ENCODE measurements at regions not wholly inside any gene's neighbourhood (a gene's known extent, or its start where the extent isn't known, plus 50 kb on each side); places are given as distances from the start of the nearest gene placed in this dataset.

GRCh38 chr5:51472472-51472871 is 89.2 kb downstream of the ISL1 start:
- no peak overlapping the region for H3K4me2 ChIP-seq (ENCODE audit: low read length)
- no peaks in the 10 kb centered on the region for H4K20me1 ChIP-seq (ENCODE audit: insufficient read depth)
- no peaks in the 10 kb centered on the region for H3K27me3 ChIP-seq (ENCODE audit: insufficient read depth, low read depth, low read length)
- no peaks in the 10 kb centered on the region for H3K9me2 ChIP-seq (ENCODE audit: insufficient read depth, low read length)
- no peaks in the 10 kb centered on the region for H3K79me2 ChIP-seq (replicated peaks; ENCODE audit: insufficient read depth, low read length)
- no peak overlapping the region for H3K4me3 ChIP-seq (ENCODE audit: low read length)
- H3K9ac ChIP-seq (ENCODE audit: low read length), result no peak overlapping the region
- no peaks in the 10 kb centered on the region for H3F3A ChIP-seq (ENCODE audit: insufficient read depth, low read length, poor library complexity, severe bottlenecking)
- H3K9me3 ChIP-seq (ENCODE audit: low read length), result no peaks in the 10 kb centered on the region
- no peaks in the 10 kb centered on the region for H3K36me3 ChIP-seq (ENCODE audit: insufficient read depth, low read length)
- no peak for TF ChIP-seq RAD21 (conservative IDR thresholded peaks at IDR 0.05)
- TF ChIP-seq MXI1 (conservative IDR thresholded peaks at IDR 0.05; ENCODE audit: poor library complexity, severe bottlenecking), result no peak
- TF ChIP-seq POLR2AphosphoS5 (IDR thresholded peaks at IDR 0.05), result no peak
- no peak for TF ChIP-seq EP300 (conservative IDR thresholded peaks at IDR 0.05; ENCODE audit: poor library complexity, severe bottlenecking)
- no peak for TF ChIP-seq EZH2 (IDR thresholded peaks at IDR 0.05; ENCODE audit: borderline replicate concordance, insufficient read depth, low read length, poor library complexity, severe bottlenecking)
- H2AFZ ChIP-seq (ENCODE audit: low read depth, low read length), result no peak overlapping the region
- H3K27ac ChIP-seq (ENCODE audit: low read length), result no peak overlapping the region

DNA sequence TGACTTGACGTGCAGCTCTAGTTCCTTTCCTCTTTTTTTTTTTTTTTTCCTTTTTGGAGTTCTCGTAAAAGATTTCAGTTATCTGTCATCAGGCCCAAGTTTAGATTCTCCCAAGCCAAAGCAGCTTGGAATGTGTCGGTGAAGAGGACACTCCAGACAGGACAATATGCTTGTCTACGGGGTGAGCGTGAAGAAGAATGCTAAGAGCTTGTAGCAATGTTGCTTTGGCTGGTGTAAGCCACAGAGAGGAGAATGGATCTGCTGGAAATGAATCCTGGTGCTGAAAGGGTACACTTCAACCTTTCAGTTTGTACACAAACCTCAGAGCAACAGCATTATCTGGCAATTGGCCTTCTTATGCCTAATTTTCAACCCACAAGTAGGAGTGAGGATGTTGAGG is 92.4 kb downstream of the ISL1 start:
- no peak overlapping the region for H3K27ac ChIP-seq (ENCODE audit: low read length)
- H2AFZ ChIP-seq (ENCODE audit: low read depth, low read length), result no peak overlapping the region
- H3K4me2 ChIP-seq (ENCODE audit: low read length), result no peak overlapping the region
- H3F3A ChIP-seq (ENCODE audit: insufficient read depth, low read length, poor library complexity, severe bottlenecking), result no peaks in the 10 kb centered on the region
- H3K4me3 ChIP-seq (ENCODE audit: low read length), result no peak overlapping the region
- no peaks in the 10 kb centered on the region for H3K9me2 ChIP-seq (ENCODE audit: insufficient read depth, low read length)
- TF ChIP-seq EZH2 (IDR thresholded peaks at IDR 0.05; ENCODE audit: borderline replicate concordance, insufficient read depth, low read length, poor library complexity, severe bottlenecking) (no peak), RAD21 (conservative IDR thresholded peaks at IDR 0.05) (no peak), EP300 (conservative IDR thresholded peaks at IDR 0.05; ENCODE audit: poor library complexity, severe bottlenecking) (no peak), MXI1 (conservative IDR thresholded peaks at IDR 0.05; ENCODE audit: poor library complexity, severe bottlenecking) (no peak), SMC3 (conservative IDR thresholded peaks at IDR 0.05; ENCODE audit: poor library complexity) (no peak), TAF1 (IDR thresholded peaks at IDR 0.05; ENCODE audit: low read depth) (no peak), POLR2AphosphoS5 (IDR thresholded peaks at IDR 0.05) (no peak)
- H4K20me1 ChIP-seq (ENCODE audit: insufficient read depth), result no peaks in the 10 kb centered on the region
- H3K27me3 ChIP-seq (ENCODE audit: insufficient read depth, low read depth, low read length), result no peaks in the 10 kb centered on the region
- H3K9ac ChIP-seq (ENCODE audit: low read length), result no peak overlapping the region
- no peaks in the 10 kb centered on the region for H3K36me3 ChIP-seq (ENCODE audit: insufficient read depth, low read length)
- H3K79me2 ChIP-seq (replicated peaks; ENCODE audit: insufficient read depth, low read length), result no peaks in the 10 kb centered on the region
- no peaks in the 10 kb centered on the region for H3K9me3 ChIP-seq (ENCODE audit: low read length)

- TF ChIP-seq TAF1 (IDR thresholded peaks at IDR 0.05; ENCODE audit: low read depth) (no peak), SMC3 (conservative IDR thresholded peaks at IDR 0.05; ENCODE audit: poor library complexity) (no peak), POLR2AphosphoS5 (IDR thresholded peaks at IDR 0.05) (no peak), MXI1 (conservative IDR thresholded peaks at IDR 0.05; ENCODE audit: poor library complexity, severe bottlenecking) (no peak), CTCF (IDR thresholded peaks at IDR 0.05; ENCODE audit: poor library complexity, severe bottlenecking) (no peak), RAD21 (conservative IDR thresholded peaks at IDR 0.05) (no peak), EP300 (conservative IDR thresholded peaks at IDR 0.05; ENCODE audit: poor library complexity, severe bottlenecking) (no peak), EZH2 (IDR thresholded peaks at IDR 0.05; ENCODE audit: borderline replicate concordance, insufficient read depth, low read length, poor library complexity, severe bottlenecking) (no peak)
- TF ChIP-seq, protein P1, sequence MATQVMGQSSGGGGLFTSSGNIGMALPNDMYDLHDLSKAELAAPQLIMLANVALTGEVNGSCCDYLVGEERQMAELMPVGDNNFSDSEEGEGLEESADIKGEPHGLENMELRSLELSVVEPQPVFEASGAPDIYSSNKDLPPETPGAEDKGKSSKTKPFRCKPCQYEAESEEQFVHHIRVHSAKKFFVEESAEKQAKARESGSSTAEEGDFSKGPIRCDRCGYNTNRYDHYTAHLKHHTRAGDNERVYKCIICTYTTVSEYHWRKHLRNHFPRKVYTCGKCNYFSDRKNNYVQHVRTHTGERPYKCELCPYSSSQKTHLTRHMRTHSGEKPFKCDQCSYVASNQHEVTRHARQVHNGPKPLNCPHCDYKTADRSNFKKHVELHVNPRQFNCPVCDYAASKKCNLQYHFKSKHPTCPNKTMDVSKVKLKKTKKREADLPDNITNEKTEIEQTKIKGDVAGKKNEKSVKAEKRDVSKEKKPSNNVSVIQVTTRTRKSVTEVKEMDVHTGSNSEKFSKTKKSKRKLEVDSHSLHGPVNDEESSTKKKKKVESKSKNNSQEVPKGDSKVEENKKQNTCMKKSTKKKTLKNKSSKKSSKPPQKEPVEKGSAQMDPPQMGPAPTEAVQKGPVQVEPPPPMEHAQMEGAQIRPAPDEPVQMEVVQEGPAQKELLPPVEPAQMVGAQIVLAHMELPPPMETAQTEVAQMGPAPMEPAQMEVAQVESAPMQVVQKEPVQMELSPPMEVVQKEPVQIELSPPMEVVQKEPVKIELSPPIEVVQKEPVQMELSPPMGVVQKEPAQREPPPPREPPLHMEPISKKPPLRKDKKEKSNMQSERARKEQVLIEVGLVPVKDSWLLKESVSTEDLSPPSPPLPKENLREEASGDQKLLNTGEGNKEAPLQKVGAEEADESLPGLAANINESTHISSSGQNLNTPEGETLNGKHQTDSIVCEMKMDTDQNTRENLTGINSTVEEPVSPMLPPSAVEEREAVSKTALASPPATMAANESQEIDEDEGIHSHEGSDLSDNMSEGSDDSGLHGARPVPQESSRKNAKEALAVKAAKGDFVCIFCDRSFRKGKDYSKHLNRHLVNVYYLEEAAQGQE (IDR thresholded peaks at IDR 0.05; ENCODE audit: borderline replicate concordance), result no peak
- Histone ChIP-seq H3K9me3 (ENCODE audit: low read length) (no peaks in the 10 kb centered on the region), H3K27me3 (ENCODE audit: insufficient read depth, low read depth, low read length) (no peaks in the 10 kb centered on the region), H3K36me3 (ENCODE audit: insufficient read depth, low read length) (no peaks in the 10 kb centered on the region), H3K9me2 (ENCODE audit: insufficient read depth, low read length) (no peaks in the 10 kb centered on the region), H3K4me3 (ENCODE audit: low read length) (no peak overlapping the region), H2AFZ (ENCODE audit: low read depth, low read length) (no peak overlapping the region), H3K4me2 (ENCODE audit: low read length) (no peak overlapping the region), H3K27ac (ENCODE audit: low read length) (no peak overlapping the region), H3K79me2 (replicated peaks; ENCODE audit: insufficient read depth, low read length) (no peaks in the 10 kb centered on the region), H3F3A (ENCODE audit: insufficient read depth, low read length, poor library complexity, severe bottlenecking) (no peaks in the 10 kb centered on the region), H3K9ac (ENCODE audit: low read length) (no peak overlapping the region), H4K20me1 (ENCODE audit: insufficient read depth) (no peaks in the 10 kb centered on the region)
Observed at GRCh38 chr5:51476431-51476830, 93.2 kb downstream of the ISL1 start.

Measured in neural cell (in vitro differentiated cells).